ENCODE measurements at regions not wholly inside any gene's neighbourhood (a gene's known extent, or its start where the extent isn't known, plus 50 kb on each side); places are given as distances from the start of the nearest gene placed in this dataset.
A peak's percentile ranks its signal among the peaks of the same experiment; 100 is the strongest.

DNA sequence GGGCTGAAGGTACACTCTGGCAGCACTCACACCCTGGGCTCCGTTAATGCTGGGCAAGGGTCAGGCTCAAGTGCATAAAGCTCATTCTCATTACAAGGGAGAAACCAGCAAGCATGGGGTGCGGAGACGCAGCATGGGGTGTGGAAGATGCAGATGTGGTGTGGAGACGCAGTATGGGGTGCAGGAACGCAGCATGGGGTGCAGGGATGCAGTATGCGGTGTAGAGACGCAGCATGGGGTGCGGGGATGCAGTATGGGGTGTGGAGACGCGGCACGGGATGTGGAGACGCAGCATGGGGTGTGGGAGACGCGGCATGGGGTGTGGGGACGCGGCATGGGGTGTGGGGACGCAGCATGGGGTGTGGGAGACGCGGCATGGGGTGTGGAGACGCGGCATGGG is 390.7 kb downstream of the NPHP4 start:
- CTCF ChIA-PET: no interaction called here
- ATAC-seq (no peak), FAIRE-seq (no peak), DNase-seq (ENCODE audit: low read depth, low spot score) (no peak)
- H3K4me2 ChIP-seq (ENCODE audit: control insufficient read depth, insufficient read depth): no peak overlapping the region
- TF ChIP-seq PAX5 (IDR thresholded peaks at IDR 0.05; ENCODE audit: borderline replicate concordance, low read depth, low read length) (peak; percentile 55; the same call in 1 of the 2 replicates), KAT2A (conservative IDR thresholded peaks at IDR 0.05; ENCODE audit: control insufficient read depth, low read depth, low read length) (no peak)
- in situ Hi-C loops (cut with MboI): no loop called here
- SMC1A ChIA-PET (ENCODE audit: uncharacterized antibody, unreplicated experiment): no interaction called here
- BruUV-seq (replicated peaks): no TSS peak
- no peaks in the 10 kb centered on the region; a peak in 1 of 4 replicates for H3K27me3 ChIP-seq (replicated peaks in 1 of 2; ENCODE audit: control insufficient read depth in 2 of 2, insufficient read depth in 2 of 2, low read length in 1 of 2)
- no peak overlapping the region for H3K4me3 ChIP-seq
- H4K20me1 ChIP-seq (ENCODE audit: control insufficient read depth, insufficient read depth): no peaks in the 10 kb centered on the region
- H3K9ac ChIP-seq (ENCODE audit: control insufficient read depth, insufficient read depth, low read length): no peak overlapping the region
- no peaks in the 10 kb centered on the region for H3K36me3 ChIP-seq (ENCODE audit: control insufficient read depth in 2 of 2, insufficient read depth in 2 of 2, low read length in 1 of 2)
- intact Hi-C loops (cut with micrococcal nuclease; ENCODE audit: unreplicated experiment): no loop called here
- RAD21 ChIA-PET (ENCODE audit: unreplicated experiment): no interaction called here
- H2AFZ ChIP-seq (ENCODE audit: control insufficient read depth, low read depth, low read length): no peak overlapping the region
- 22% methylated on average over 16 of the region's 21 CpGs for WGBS (ENCODE audit: insufficient coverage, insufficient replicate concordance, low lambda C conversion rate, missing lambda C conversion rate)
- no peaks in the 10 kb centered on the region for H3K9me3 ChIP-seq (replicated peaks; ENCODE audit: control insufficient read depth, insufficient read depth, low read length)
- no peaks in the 10 kb centered on the region for H3K79me2 ChIP-seq (ENCODE audit: control insufficient read depth, insufficient read depth, low read length)
- H3K27ac ChIP-seq (ENCODE audit: control insufficient read depth, insufficient read depth): no peak overlapping the region
- no peaks in the 10 kb centered on the region for H3K4me1 ChIP-seq (ENCODE audit: control insufficient read depth, insufficient read depth, low read length)
- POLR2A ChIA-PET: no interaction called here

DNA sequence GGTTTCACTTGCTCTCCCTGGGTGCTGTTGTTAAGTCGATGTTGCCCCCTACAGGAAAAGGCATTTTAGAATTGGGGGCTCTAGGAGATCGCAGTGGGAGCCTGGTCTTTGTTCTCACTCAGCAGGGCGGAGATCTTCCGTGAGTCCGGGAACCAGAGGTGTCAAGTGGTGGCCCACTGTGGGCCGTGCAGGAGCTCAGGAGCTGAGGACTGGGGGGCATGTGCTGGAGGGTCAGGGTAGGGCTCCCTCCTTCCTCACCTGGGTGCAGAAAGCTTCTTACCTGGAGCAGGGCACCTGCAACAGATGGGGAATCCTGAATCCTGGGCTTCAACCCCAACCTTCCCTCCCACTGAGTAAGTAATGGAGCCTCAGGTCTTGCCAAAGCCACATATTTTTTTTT is 392.7 kb downstream of the NPHP4 start:
- Histone ChIP-seq H3K4me2 (ENCODE audit: control insufficient read depth, insufficient read depth) (no peak overlapping the region), H3K27me3 (replicated peaks in 1 of 2; ENCODE audit: control insufficient read depth in 2 of 2, insufficient read depth in 2 of 2, low read length in 1 of 2) (no peaks in the 10 kb centered on the region; a peak in 1 of 4 replicates), H3K4me3 (no peak overlapping the region), H4K20me1 (ENCODE audit: control insufficient read depth, insufficient read depth) (no peaks in the 10 kb centered on the region), H3K9me3 (replicated peaks; ENCODE audit: control insufficient read depth, insufficient read depth, low read length) (no peaks in the 10 kb centered on the region), H3K9ac (ENCODE audit: control insufficient read depth, insufficient read depth, low read length) (no peak overlapping the region), H2AFZ (ENCODE audit: control insufficient read depth, low read depth, low read length) (no peak overlapping the region), H3K79me2 (ENCODE audit: control insufficient read depth, insufficient read depth, low read length) (no peaks in the 10 kb centered on the region), H3K36me3 (ENCODE audit: control insufficient read depth in 2 of 2, insufficient read depth in 2 of 2, low read length in 1 of 2) (no peaks in the 10 kb centered on the region), H3K4me1 (ENCODE audit: control insufficient read depth, insufficient read depth, low read length) (no peaks in the 10 kb centered on the region), H3K27ac (ENCODE audit: control insufficient read depth, insufficient read depth) (no peak overlapping the region)
- FAIRE-seq (no peak), DNase-seq (ENCODE audit: low read depth, low spot score) (no peak), ATAC-seq (no peak)
- WGBS (ENCODE audit: insufficient coverage, insufficient replicate concordance, low lambda C conversion rate, missing lambda C conversion rate): 42% methylated on average over 6 of the region's 6 CpGs
- POLR2A ChIA-PET: no interaction called here
- SMC1A ChIA-PET (ENCODE audit: uncharacterized antibody, unreplicated experiment): no interaction called here
- CTCF ChIA-PET: interaction anchor here (0.6 kb wide), 1 partner anchor 49 kb away, joined by 3 read pairs; no protein-coding TSS in a partner anchor
- intact Hi-C loops (cut with micrococcal nuclease; ENCODE audit: unreplicated experiment) (no loop called here), in situ Hi-C loops (cut with MboI) (no loop called here)
- no TSS peak for BruUV-seq (replicated peaks)
- RAD21 ChIA-PET (ENCODE audit: unreplicated experiment): no interaction called here
- TF ChIP-seq SPI1 (IDR thresholded peaks at IDR 0.05; ENCODE audit: borderline replicate concordance, insufficient read depth, low read depth, low read length) (no peak), KAT2A (conservative IDR thresholded peaks at IDR 0.05; ENCODE audit: control insufficient read depth, low read depth, low read length) (no peak), SMC3 (IDR thresholded peaks at IDR 0.05; ENCODE audit: borderline replicate concordance, low read length) (no peak), EED (IDR thresholded peaks at IDR 0.05; ENCODE audit: low read depth) (no peak), HDGF (IDR thresholded peaks at IDR 0.05) (no peak)
- TF ChIP-seq, protein P1, sequence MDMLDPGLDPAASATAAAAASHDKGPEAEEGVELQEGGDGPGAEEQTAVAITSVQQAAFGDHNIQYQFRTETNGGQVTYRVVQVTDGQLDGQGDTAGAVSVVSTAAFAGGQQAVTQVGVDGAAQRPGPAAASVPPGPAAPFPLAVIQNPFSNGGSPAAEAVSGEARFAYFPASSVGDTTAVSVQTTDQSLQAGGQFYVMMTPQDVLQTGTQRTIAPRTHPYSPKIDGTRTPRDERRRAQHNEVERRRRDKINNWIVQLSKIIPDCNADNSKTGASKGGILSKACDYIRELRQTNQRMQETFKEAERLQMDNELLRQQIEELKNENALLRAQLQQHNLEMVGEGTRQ (IDR thresholded peaks at IDR 0.05; ENCODE audit: borderline replicate concordance, low read depth, low read length): no peak
- TF ChIP-seq, protein P2, sequence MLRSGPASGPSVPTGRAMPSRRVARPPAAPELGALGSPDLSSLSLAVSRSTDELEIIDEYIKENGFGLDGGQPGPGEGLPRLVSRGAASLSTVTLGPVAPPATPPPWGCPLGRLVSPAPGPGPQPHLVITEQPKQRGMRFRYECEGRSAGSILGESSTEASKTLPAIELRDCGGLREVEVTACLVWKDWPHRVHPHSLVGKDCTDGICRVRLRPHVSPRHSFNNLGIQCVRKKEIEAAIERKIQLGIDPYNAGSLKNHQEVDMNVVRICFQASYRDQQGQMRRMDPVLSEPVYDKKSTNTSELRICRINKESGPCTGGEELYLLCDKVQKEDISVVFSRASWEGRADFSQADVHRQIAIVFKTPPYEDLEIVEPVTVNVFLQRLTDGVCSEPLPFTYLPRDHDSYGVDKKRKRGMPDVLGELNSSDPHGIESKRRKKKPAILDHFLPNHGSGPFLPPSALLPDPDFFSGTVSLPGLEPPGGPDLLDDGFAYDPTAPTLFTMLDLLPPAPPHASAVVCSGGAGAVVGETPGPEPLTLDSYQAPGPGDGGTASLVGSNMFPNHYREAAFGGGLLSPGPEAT (IDR thresholded peaks at IDR 0.05; ENCODE audit: low read depth): no peak
- TF ChIP-seq, protein P3, sequence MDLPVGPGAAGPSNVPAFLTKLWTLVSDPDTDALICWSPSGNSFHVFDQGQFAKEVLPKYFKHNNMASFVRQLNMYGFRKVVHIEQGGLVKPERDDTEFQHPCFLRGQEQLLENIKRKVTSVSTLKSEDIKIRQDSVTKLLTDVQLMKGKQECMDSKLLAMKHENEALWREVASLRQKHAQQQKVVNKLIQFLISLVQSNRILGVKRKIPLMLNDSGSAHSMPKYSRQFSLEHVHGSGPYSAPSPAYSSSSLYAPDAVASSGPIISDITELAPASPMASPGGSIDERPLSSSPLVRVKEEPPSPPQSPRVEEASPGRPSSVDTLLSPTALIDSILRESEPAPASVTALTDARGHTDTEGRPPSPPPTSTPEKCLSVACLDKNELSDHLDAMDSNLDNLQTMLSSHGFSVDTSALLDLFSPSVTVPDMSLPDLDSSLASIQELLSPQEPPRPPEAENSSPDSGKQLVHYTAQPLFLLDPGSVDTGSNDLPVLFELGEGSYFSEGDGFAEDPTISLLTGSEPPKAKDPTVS (IDR thresholded peaks at IDR 0.05; ENCODE audit: low read depth, low read length): no peak
- TF ChIP-seq, protein P4, sequence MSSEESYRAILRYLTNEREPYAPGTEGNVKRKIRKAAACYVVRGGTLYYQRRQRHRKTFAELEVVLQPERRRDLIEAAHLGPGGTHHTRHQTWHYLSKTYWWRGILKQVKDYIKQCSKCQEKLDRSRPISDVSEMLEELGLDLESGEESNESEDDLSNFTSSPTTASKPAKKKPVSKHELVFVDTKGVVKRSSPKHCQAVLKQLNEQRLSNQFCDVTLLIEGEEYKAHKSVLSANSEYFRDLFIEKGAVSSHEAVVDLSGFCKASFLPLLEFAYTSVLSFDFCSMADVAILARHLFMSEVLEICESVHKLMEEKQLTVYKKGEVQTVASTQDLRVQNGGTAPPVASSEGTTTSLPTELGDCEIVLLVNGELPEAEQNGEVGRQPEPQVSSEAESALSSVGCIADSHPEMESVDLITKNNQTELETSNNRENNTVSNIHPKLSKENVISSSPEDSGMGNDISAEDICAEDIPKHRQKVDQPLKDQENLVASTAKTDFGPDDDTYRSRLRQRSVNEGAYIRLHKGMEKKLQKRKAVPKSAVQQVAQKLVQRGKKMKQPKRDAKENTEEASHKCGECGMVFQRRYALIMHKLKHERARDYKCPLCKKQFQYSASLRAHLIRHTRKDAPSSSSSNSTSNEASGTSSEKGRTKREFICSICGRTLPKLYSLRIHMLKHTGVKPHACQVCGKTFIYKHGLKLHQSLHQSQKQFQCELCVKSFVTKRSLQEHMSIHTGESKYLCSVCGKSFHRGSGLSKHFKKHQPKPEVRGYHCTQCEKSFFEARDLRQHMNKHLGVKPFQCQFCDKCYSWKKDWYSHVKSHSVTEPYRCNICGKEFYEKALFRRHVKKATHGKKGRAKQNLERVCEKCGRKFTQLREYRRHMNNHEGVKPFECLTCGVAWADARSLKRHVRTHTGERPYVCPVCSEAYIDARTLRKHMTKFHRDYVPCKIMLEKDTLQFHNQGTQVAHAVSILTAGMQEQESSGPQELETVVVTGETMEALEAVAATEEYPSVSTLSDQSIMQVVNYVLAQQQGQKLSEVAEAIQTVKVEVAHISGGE (CRISPR knock-in tag; IDR thresholded peaks at IDR 0.05): no peak
